ENCODE measurements at regions not wholly inside any gene's neighbourhood (a gene's known extent, or its start where the extent isn't known, plus 50 kb on each side); places are given as distances from the start of the nearest gene placed in this dataset.

DNA sequence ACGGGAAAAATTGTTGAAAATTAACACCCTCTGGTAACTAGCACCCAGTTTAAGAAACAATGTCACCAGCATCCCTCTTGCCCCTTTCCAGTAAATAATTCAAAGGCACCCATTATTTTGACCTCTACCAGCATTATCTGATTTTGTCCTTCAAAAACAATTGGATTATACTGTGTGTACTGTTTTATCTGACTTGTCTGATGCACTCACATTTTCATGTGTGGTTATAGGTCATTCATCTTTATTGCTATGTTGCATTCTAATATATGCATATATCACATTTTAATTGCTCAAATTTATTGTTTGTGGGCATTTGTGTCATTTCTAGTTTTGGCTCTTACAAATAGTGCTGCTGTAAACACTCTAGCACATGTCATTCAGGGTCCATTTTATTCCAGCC, 260.9 kb upstream of the PRDM1 start:
- Histone ChIP-seq H3K4me2 (ENCODE audit: low read depth, low read length, poor library complexity, severe bottlenecking) (no peak overlapping the region), H2AFZ (ENCODE audit: low read depth, low read length, severe bottlenecking) (no peak overlapping the region), H3K9me3 (ENCODE audit: insufficient read depth, low read length) (no peaks in the 10 kb centered on the region), H3F3A (ENCODE audit: insufficient read depth) (no peaks in the 10 kb centered on the region), H3K27me3 (ENCODE audit: low read length) (no peaks in the 10 kb centered on the region), H4K20me1 (ENCODE audit: low read depth, low read length) (no peaks in the 10 kb centered on the region), H3K27ac (ENCODE audit: low read depth, low read length) (no peak overlapping the region), H3K4me3 (ENCODE audit: insufficient read depth, low read length, poor library complexity, severe bottlenecking) (no peak overlapping the region), H3K36me3 (ENCODE audit: low read length) (no peaks in the 10 kb centered on the region), H3K9ac (ENCODE audit: low read length) (no peak overlapping the region), H3K79me2 (ENCODE audit: insufficient read depth, low read length) (no peaks in the 10 kb centered on the region), H3K9me2 (replicated peaks; ENCODE audit: insufficient read depth, low read length) (no peaks in the 10 kb centered on the region)
- no peak for TF ChIP-seq EZH2phosphoT487 (conservative IDR thresholded peaks at IDR 0.05; ENCODE audit: low read length)
- TF ChIP-seq, protein P1, sequence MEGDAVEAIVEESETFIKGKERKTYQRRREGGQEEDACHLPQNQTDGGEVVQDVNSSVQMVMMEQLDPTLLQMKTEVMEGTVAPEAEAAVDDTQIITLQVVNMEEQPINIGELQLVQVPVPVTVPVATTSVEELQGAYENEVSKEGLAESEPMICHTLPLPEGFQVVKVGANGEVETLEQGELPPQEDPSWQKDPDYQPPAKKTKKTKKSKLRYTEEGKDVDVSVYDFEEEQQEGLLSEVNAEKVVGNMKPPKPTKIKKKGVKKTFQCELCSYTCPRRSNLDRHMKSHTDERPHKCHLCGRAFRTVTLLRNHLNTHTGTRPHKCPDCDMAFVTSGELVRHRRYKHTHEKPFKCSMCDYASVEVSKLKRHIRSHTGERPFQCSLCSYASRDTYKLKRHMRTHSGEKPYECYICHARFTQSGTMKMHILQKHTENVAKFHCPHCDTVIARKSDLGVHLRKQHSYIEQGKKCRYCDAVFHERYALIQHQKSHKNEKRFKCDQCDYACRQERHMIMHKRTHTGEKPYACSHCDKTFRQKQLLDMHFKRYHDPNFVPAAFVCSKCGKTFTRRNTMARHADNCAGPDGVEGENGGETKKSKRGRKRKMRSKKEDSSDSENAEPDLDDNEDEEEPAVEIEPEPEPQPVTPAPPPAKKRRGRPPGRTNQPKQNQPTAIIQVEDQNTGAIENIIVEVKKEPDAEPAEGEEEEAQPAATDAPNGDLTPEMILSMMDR (IDR thresholded peaks at IDR 0.05; ENCODE audit: insufficient read depth, low read length, poor library complexity, severe bottlenecking), result no peak

DNA sequence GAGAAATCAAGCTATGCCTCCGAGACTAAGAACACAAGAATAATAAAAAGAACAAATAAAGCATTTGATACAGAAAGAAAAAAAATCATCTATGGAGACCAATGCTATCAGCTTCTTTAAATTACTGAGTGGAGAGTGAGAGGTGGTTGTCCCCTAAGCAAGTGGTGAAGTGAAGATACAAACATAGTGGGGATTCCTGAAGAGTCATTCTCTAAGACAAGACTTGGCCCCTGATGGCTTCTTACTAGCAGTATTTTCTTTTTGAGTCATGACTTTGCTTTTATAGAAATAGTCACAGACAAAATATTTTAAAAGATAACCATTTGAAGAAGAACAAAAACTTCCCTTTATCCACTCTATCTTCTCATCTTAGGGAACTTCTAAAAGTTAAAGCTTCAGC, 261.4 kb upstream of the PRDM1 start:
- TF ChIP-seq, protein P1 (IDR thresholded peaks at IDR 0.05; ENCODE audit: insufficient read depth, low read length, poor library complexity, severe bottlenecking), result no peak
- TF ChIP-seq EZH2phosphoT487 (conservative IDR thresholded peaks at IDR 0.05; ENCODE audit: low read length), result no peak
- H3F3A ChIP-seq (ENCODE audit: insufficient read depth), result no peaks in the 10 kb centered on the region
- no peak overlapping the region for H3K4me2 ChIP-seq (ENCODE audit: low read depth, low read length, poor library complexity, severe bottlenecking)
- H3K27me3 ChIP-seq (ENCODE audit: low read length), result no peaks in the 10 kb centered on the region
- H3K9ac ChIP-seq (ENCODE audit: low read length), result no peak overlapping the region
- no peaks in the 10 kb centered on the region for H3K9me3 ChIP-seq (ENCODE audit: insufficient read depth, low read length)
- no peak overlapping the region for H3K4me3 ChIP-seq (ENCODE audit: insufficient read depth, low read length, poor library complexity, severe bottlenecking)
- H2AFZ ChIP-seq (ENCODE audit: low read depth, low read length, severe bottlenecking), result no peak overlapping the region
- H3K79me2 ChIP-seq (ENCODE audit: insufficient read depth, low read length), result no peaks in the 10 kb centered on the region
- H3K9me2 ChIP-seq (replicated peaks; ENCODE audit: insufficient read depth, low read length), result no peaks in the 10 kb centered on the region
- H4K20me1 ChIP-seq (ENCODE audit: low read depth, low read length), result no peaks in the 10 kb centered on the region
- no peak overlapping the region for H3K27ac ChIP-seq (ENCODE audit: low read depth, low read length)
- no peaks in the 10 kb centered on the region for H3K36me3 ChIP-seq (ENCODE audit: low read length)

DNA sequence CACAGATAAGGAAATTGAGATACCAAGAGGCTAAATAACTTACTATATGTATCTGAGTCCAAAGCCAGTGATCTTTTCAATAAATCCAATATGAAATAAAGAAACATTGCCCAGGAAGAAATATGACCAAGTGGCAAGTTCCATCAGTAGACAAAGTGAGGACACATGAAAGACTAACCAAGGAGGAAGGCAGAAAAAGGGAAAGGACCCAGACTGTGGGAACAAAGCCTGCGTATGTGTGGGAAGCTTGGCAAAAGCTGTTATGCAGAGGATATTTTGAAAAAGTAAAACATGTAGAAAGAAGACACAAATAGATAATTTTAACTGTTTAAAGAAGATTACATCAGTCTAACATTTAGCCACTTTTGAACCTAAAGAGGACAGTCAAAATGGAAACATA, 264.4 kb upstream of the PRDM1 start:
- no peaks in the 10 kb centered on the region for H4K20me1 ChIP-seq (ENCODE audit: low read depth, low read length)
- H3K9me2 ChIP-seq (replicated peaks; ENCODE audit: insufficient read depth, low read length), result no peaks in the 10 kb centered on the region
- no peaks in the 10 kb centered on the region for H3F3A ChIP-seq (ENCODE audit: insufficient read depth)
- H3K9me3 ChIP-seq (ENCODE audit: insufficient read depth, low read length), result no peaks in the 10 kb centered on the region
- no peaks in the 10 kb centered on the region for H3K79me2 ChIP-seq (ENCODE audit: insufficient read depth, low read length)
- no peak overlapping the region for H3K27ac ChIP-seq (ENCODE audit: low read depth, low read length)
- H3K4me3 ChIP-seq (ENCODE audit: insufficient read depth, low read length, poor library complexity, severe bottlenecking), result no peak overlapping the region
- no peak overlapping the region for H2AFZ ChIP-seq (ENCODE audit: low read depth, low read length, severe bottlenecking)
- no peak overlapping the region for H3K9ac ChIP-seq (ENCODE audit: low read length)
- no peak for TF ChIP-seq EZH2phosphoT487 (conservative IDR thresholded peaks at IDR 0.05; ENCODE audit: low read length)
- TF ChIP-seq, protein P1 (IDR thresholded peaks at IDR 0.05; ENCODE audit: insufficient read depth, low read length, poor library complexity, severe bottlenecking), result no peak
- no peaks in the 10 kb centered on the region for H3K36me3 ChIP-seq (ENCODE audit: low read length)
- no peaks in the 10 kb centered on the region for H3K27me3 ChIP-seq (ENCODE audit: low read length)
- no peak overlapping the region for H3K4me2 ChIP-seq (ENCODE audit: low read depth, low read length, poor library complexity, severe bottlenecking)

- H3K4me2 ChIP-seq (ENCODE audit: low read depth, low read length, poor library complexity, severe bottlenecking), result no peak overlapping the region
- no peak overlapping the region for H2AFZ ChIP-seq (ENCODE audit: low read depth, low read length, severe bottlenecking)
- H3F3A ChIP-seq (ENCODE audit: insufficient read depth), result no peaks in the 10 kb centered on the region
Observed at GRCh38 chr6:105821027-105821426, 265.1 kb upstream of the PRDM1 start.

More at GRCh38 chr6:105821027-105821426, 265.1 kb upstream of the PRDM1 start:
- Histone ChIP-seq H3K27ac (ENCODE audit: low read depth, low read length) (no peak overlapping the region), H3K9me2 (replicated peaks; ENCODE audit: insufficient read depth, low read length) (no peaks in the 10 kb centered on the region), H4K20me1 (ENCODE audit: low read depth, low read length) (no peaks in the 10 kb centered on the region), H3K36me3 (ENCODE audit: low read length) (no peaks in the 10 kb centered on the region), H3K79me2 (ENCODE audit: insufficient read depth, low read length) (no peaks in the 10 kb centered on the region), H3K4me3 (ENCODE audit: insufficient read depth, low read length, poor library complexity, severe bottlenecking) (no peak overlapping the region), H3K27me3 (ENCODE audit: low read length) (no peaks in the 10 kb centered on the region), H3K9me3 (ENCODE audit: insufficient read depth, low read length) (no peaks in the 10 kb centered on the region), H3K9ac (ENCODE audit: low read length) (no peak overlapping the region)
- TF ChIP-seq EZH2phosphoT487 (conservative IDR thresholded peaks at IDR 0.05; ENCODE audit: low read length), result no peak
- TF ChIP-seq, protein P1 (IDR thresholded peaks at IDR 0.05; ENCODE audit: insufficient read depth, low read length, poor library complexity, severe bottlenecking), result no peak
